NCI-H774 (cell line): ENCODE measurements at regions not wholly inside any gene's neighbourhood (a gene's known extent, or its start where the extent isn't known, plus 50 kb on each side); places are given as distances from the start of the nearest gene placed in this dataset.
"Not testable (repeated sequence)": the region's sequence is repeated elsewhere in the genome, so short reads cannot be mapped to it uniquely, and the experiment has no call there.

Experiments used
- DNase-seq: peaks from one replicate; lab custom pipeline; 2025; lab: John Stamatoyannopoulos, UW

DNA sequence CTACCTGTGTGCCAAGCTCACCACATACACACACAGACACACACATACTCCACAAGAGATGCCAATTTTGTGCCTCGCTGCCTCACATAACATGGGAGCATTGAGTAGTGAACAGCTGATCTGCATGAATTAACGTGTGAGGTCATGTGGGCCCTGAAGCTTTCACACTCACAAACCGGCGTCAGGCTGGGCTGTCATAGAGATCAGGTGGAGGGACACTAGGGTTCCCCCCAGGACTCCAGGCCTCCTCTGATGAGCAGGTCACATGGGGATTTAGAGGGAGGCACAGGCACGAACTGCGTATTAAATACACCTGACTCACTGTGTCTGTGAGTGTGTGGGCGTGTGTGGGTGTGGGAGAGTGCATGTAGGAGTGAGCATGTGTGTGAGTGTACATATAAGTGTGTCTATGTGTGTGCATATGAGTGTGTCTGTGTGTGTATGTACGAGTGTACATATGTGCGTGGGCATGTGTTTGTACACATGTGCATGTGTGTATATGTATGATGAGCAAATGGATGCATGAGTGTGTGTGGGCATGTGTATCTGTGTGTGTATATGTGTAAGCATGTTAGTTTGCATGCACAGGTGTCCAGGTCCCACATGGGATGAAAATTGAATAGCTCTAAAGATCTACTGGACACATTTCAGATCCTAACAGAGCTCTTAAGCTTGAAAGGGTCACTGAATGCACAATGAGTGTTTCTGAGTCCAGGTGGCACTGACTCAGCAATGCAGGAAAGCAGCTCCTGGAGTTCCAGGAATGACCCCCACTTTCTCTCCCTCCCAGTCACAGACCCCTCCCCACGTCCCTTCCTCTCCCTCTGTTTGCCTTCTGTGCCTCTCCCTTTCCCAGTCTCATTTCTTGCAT, 336.6 kb downstream of the PREX1 start:
- DNase-seq = no peak

DNA sequence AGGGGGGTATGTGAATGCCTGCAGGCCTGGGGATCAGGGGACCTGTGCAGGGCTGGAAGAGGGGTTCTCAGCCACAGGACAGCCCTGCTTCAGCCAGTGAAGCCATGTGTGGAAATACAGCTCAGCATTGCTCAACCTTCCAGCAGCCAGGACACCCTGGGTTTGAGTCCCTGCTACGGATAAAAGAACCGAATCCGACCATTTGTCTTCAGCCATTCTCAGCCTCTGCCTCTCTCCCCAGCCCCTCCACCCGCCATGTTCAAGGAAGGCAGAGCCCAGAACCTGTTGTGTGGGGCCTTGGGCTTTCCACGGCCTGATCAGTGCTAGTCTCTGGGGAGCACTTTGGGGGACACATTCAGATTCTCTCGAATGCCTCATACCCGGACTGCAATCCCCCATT, 337.5 kb downstream of the PREX1 start:
- not testable (repeated sequence) for DNase-seq

DNA sequence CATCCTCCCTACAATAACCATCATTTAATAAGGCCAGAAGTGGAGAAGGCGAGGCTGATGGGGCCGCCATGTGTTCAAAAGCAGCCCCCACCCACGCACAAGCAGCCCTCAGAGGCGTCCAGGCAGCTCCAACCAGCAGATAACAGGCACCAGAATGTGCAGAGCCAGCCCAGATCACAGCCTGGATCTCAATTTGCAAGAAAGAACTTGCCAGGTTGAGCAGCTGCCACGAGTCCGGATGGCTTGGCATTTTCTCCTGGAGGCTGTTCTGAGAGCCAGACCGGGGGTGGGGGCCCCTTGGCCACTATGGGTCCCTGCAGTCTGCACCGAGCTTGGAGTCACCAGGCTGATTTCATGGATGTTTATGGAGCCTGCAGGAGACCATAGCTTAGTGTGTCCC, 338.1 kb downstream of the PREX1 start:
- DNase-seq = no peak

DNA sequence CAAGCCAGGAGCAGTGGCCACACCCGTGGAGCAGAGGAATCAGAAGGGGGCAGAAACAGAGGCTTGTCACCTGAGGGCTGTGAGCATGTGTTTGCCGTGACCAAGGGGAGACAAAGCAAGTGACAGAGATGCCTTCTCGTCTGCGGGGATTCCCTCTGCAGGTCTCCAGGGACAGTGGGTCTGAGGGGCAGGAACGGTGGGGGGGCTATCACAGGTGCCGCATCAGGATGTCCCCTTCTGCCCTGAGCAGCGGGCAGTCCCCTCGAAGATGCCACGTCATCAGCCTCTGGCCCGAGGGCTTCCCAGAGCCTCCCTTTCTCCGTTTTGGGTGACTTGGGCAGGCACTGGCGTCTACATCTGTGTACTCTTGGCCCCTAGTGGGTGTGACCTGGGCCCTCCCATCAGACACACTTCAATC, 338.7 kb downstream of the PREX1 start:
- DNase-seq = no peak

DNA sequence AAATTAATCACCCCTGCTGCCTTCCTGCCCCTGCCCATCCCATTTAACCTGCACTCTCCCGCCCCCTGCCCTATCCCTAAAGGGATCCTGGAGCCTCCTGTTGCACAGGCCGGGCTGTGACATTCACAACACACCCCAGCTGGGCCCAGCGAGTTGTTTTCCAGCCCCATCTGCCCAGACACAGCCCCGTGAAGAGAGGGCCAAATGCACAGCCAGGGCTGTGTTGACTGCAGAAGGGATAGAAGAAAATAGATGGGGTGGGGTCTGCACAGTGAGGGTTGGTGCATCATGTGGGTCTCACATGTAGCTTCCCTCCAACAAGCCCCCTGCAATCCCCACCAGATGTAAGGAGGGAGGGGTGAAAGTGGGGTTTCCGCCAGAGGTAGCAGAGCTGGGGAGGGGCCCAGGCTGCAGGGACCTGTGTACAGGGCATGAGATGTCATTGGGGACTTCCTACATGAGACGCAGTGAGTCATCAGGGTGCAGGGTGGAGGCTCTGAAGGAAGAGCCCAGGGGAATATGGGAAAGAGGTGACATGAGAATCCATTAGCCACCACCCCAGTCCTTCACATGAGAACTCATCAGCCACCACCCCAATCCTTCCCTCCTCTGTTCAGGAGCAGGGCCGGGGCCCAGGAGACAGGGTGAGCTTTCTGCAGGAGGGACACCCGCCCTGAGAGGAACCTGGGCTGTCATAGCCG, 339.3 kb downstream of the PREX1 start:
- DNase-seq = not testable (repeated sequence)

DNA sequence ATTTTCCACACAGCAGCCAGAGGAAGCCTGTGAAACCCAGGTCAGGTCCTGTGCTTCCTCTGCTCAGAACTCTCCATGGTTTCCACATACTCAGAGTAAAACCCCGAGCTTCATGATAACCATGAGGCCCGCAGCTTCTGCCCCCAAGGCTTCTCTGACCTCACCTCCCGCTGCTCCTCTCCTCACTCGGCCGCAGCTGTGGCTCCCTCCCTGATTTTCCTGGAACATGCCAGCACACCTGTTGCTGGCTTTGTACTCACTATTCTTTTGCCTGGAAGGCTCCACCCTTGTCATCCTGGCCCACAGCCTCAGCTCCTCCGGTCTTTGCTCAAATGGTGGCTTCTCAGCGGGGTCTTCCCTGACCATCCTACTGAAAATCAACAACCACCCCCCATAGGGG, 341.7 kb downstream of the PREX1 start:
- DNase-seq = no peak

DNA sequence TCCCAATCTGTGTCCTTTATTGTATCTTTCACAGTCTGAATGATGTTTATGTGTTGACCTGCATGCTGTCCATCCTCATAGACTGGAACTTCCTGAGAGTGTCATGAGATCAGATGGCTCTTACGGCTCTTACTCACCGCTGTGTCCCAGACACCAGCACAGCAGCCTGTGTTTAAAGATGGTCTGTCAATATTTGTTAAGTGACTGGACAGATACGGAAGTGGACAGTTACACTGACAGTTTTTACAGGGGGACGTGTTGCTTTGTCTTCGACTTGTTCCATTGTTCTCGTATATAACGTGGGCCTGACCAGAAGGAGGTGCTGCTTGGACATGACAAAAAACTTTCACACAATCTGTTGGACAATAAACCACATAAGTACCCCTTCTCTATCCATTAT, 342.6 kb downstream of the PREX1 start:
- not testable (repeated sequence) for DNase-seq

DNA sequence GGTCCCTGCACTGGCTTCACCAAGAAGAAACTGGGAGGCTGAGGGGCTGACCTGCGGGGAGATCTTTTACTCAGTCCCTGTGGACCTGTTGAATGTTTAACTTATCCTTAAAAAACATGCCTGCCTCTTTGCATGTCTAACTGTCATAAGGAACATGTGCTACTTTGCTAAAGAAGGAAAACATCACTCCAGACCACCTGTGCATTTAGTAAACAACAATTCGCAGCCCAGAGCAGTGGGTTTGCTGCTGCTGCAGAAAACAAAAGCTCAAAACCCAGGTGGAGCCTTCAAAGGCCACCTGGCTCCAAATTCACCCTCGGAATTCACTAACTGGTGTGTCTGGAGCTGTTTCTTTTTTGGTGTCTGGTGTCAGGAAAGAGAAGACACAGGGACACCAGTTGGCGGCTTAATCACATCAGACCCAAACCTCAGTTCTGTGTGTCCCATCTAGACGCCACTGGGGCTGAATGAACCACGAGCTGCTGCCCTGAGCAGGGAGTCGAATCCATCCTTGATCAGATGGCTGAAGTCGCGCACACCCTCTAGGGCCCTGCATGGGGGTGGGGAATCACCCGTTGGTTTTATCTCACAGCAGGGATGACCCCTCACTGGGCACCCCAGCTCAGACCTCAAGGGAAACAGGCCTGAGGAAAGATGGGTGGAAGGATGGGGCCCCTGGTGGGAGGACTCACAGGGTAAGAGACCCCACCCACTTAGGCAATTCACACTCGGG, 344.3 kb downstream of the PREX1 start:
- DNase-seq = no peak

DNA sequence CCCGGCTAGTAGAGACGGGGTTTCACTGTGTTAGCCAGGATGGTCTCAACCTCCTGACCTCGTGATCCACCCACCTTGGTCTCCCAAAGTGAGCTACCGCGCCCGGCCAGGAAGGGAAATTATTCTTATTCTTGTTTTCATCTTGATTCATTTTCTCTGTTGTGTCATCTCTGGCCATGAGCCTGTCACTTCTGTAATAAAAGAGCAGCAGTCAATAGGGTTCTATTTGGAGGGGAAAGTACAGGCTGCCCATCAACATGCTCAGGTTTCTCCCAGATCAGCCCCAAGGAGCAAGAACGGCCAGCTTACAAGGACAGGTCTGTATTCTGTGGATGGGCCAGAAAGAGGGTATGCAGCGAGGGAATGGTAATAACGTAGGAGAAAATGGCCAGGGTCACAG, 345.0 kb downstream of the PREX1 start:
- DNase-seq = no peak

DNA sequence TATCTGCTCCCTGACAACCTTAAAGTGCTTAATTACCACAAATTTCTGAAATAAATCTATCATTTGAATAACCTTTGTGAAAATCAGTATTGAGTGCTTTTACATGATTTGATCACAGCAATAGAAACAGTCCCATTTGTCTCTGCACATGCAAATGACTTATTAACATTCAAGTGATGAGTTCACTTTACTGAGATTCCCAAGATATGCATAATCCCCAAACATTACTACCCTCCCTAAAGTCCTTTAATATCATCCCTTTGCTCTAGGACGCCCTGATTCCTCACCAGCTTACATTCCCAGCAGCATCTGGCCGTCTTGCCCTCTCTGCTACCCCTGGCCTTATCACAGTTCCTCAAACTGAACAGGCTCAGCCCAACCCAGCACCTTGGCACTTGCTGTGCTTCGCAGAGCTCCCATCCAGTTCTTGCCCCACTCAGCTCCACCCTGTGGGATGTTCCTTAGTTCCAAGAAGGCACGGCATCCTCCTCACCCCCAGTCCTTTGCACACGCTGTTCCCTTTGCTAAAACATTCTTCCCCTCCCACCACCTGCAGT, 347.5 kb downstream of the PREX1 start:
- DNase-seq = no peak

DNA sequence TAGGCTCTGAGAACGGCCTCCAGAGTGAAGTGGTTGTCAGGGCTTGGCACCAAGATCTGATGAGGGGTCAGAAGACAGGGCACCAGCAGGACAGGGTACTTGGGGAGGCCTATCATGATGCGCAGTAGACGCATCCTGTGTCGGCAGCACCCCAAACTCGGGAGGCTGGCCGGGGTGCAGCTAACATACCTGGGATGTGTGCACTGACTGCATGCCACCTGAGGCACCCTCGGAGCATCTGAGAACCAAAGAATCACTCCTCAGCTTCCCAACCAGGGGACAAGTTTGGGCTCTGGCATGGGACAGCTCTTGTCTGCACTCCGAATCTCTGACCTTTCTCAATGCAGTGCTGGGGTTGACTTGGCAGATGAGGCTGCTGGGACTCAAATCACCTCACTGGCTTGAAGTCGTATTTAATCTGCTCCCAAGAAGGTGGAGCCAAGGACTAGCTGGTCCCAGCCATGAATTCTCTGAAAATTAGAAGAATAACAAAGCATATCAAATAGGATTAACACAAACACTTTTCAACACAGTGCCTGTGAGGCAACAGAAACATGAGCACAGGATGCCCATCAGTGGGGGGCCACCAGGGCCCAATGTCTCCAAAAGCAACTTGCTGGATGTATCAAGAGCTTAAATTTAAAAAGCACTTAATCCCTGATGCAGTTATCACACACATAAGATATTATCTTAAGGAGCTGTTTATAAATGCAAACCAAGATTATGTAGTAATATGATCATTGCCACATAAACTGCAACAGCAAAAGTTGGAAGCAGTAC, 348.8 kb downstream of the PREX1 start:
- no peak for DNase-seq

DNA sequence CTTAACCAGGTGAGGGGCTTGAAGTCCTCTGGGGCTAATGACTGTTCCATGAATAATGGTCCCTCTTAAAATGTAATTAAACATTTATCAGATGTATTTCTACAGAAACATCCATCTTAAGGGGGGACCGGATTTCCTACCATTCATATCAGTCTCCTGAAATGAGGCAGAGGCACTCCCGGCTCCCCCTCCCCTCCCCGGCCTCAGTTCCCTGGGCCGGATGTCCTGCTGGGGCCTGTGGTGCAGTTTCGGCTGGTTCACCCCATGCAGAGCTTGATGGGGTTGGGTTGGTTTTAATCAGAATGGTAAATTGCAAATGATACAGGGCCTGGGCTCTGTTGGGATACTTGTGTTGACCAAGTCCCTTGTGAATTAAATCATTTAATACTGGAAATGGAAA, 349.4 kb downstream of the PREX1 start:
- DNase-seq = no peak

DNA sequence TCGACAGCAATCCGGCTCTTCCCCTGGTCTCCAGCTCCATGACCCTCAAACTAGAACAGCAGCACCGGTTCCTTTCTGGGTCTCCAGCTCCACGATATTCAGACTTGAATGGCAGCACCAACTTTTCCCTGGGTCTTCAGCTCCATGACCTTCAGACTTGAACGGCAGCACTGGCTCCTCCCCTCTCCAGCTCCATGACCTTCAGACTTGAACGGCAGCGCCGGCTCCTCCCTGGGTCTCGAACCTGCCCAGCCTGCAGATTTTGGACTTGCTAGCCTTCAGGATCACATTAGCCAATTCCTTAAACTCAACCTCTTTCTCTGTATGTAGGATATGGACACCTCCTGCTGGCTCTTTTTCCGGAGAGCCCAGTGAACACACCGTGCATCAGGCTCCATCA, 350.9 kb downstream of the PREX1 start:
- DNase-seq = no peak

DNA sequence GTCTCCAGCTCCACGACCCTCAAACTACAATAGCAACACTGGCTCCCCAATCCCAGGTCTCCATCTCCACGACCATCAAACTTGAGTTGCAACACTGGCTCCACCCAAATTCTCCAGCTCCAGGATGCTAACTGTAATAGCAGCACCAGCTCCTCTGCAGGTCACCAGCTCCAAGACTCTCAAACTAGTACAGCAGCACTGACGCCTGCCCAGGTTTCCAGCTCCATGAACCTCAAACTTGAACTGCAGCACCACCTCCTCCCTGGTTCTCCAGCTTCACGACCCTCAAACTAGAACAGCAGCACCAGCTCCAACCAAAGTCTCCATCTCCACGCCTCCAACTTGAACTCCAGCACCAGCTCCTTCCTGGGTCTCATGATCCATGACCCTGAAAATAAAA, 353.8 kb downstream of the PREX1 start:
- DNase-seq = no peak

DNA sequence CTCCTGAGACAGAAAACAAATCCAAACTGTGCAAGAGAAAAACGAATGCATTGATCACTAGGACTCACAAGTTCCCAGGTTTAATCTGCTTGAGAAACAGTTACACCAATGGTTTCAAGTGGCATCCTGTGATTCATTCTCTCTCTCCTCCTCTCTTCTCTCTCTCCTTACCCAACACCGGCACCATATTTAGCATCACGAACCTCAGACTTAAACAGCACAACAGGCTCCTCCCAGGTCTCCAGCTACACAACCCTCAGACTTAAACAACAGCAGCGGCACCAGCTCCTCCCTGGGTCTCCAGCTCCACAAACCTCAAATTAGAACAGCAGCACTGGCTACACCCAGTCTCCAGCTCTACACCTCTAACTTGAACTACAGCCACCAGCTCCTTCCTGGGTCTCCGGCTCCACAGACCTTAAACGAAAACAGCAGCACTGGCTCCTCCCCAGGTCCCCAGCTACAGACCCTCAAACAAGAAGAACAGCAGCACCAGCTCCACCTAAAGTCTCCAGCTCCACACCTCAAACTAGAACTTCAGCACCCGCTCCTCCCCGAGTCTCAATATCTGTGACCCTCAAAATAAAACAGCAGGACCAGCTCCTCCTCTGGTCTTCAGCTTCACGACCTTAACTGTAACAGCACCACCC, 355.9 kb downstream of the PREX1 start:
- DNase-seq = no peak

DNA sequence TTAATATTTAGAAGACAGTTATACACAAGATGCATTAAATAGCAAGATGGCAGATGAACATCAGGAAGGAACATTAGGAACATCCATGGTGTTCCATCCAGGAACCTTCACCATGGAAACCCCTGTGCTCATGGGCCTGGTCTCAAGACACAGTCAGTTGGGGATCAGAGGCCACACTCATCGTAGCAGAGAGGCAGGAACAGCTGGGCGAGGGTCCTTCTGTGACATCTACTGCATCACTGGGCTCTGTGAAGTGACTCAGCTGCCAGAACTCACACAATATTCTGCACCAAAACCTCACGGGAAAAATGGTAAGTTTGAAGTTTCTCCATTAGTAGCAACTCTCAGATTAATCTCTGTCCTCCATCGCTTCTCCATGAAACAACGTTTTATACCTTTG, 356.6 kb downstream of the PREX1 start:
- DNase-seq = no peak

DNA sequence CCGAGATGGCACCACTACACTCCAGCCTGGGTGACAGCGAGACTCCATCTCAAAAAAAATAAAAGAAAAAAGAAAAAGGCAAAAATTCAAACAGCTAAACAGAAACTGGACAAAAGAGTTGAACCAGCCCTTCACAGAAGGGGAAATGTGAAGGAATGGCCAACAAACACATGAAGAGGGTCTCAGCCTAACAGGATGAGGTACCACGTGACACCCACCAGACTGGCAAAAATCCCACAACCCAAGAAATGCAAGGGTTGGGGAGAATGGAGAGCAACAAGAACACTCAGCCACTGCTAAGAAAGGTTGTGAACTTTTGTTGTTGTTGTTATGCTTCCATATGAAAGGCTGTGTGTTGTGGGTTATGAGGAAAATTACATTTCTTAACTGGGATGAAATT, 357.7 kb downstream of the PREX1 start:
- DNase-seq = no peak

DNA sequence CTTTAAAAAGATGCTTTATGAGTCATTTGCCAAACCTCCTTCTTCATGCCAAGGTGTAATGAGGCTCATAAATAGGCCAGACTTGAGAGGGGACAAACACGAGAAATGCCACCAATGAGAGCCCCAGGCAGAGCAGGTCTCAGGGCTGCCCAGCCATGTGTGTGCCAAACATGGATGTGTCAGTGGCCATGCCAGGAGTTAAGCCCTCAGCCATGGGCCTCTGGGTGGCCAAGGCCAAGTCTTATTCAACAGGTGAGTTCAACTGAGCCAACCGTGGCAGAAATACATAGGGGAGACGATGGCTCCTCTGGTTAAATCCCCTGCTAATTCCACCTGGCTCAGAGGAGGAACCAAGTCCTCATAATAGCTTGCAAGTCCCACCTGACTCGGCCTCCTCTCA, 358.8 kb downstream of the PREX1 start:
- no peak for DNase-seq

DNA sequence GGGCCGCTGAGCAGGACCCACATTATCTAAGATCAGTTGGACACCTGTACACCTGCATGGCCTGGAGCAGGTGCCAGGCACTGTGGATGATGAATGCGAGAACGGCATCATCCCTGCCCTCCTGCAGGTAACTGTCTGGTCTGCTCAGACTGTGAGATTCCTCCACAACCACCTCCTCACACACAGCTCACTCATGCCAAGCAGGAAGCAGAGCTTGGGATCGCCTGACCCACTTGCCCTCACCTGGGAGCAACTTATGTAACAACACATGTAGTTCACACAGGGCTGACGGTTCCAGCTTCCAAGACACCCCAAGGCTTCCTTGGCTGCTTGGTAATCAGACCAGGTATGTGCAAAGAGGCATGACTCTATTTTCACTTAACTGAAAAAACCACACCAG, 359.2 kb downstream of the PREX1 start:
- DNase-seq = no peak

DNA sequence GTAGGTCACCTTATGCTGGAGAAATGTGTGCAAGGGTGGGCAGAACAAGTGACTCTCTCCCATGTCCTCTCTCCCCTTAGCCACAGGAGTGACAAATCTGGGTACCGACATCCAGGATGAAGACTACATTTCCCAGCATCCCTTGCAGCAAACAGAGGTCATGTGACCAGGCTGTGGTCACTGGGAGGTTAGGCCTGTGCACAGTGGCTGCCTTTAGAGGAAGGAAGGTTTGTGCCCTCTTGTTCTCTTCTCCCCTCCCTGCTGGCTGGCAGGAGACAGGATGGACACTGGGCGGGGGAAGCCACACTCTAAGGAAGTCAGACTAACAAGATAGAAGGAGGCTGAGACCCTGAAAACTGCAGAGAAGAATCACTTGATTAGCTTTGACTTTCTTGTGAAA, 360.2 kb downstream of the PREX1 start:
- DNase-seq = no peak

DNA sequence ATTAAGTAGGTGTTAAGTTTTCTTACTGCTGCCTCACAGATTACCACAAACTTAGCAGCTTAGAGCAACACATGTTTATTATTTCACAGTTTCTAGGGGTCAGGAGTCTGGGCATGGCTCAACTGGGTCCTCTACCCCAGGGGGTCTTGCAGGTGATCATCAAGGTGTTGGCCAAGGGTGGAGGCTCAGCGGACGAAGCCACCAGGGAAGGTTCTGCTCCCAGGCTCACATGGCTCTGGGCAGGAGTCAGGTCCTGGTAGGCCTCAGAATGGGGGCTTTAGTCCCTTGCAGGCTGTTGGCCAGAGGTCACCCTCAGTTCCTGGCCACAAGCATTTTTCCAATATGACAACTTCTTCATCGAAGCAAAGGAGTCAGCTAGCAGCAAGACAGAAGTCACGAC, 362.5 kb downstream of the PREX1 start:
- DNase-seq = no peak
